BLaER1 treated with 17β-estradiol and CSF1 and Interleukin-3, amounts not matched to agents 10 nM and 100 nM (cell line): ENCODE measurements at regions not wholly inside any gene's neighbourhood (a gene's known extent, or its start where the extent isn't known, plus 50 kb on each side); places are given as distances from the start of the nearest gene placed in this dataset.

Experiments used
- H3K27ac ChIP-seq, 11 experiments: shearing (Covaris generic); formaldehyde crosslinking; 2 replicates each; pipeline ENCODE4 v1.8.1; 2022
- H3K27me3 ChIP-seq, 11 experiments: shearing (Covaris generic); formaldehyde crosslinking; 2 replicates each; pipeline ENCODE4 v1.8.1; 2022
- H3K36me3 ChIP-seq, 11 experiments: shearing (Covaris generic); formaldehyde crosslinking; 2 replicates each; pipeline ENCODE4 v1.8.1; 2022
- H3K4me1 ChIP-seq, 10 experiments: shearing (Covaris generic); formaldehyde crosslinking; 2 replicates each; pipeline ENCODE4 v1.8.1; 2022
- H3K4me2 ChIP-seq, 11 experiments: shearing (Covaris generic); formaldehyde crosslinking; 2 replicates each; pipeline ENCODE4 v1.8.1; 2022
- H3K4me3 ChIP-seq, 10 experiments: shearing (Covaris generic); formaldehyde crosslinking; 2 replicates each; pipeline ENCODE4 v1.8.1; 2022
- H3K9ac ChIP-seq, 11 experiments: shearing (Covaris generic); formaldehyde crosslinking; 2 replicates each; pipeline ENCODE4 v1.8.1; 2022
- H3K9me3 ChIP-seq, 11 experiments: shearing (Covaris generic); formaldehyde crosslinking; replicated peaks in 1 of 11; 2 replicates each; pipeline ENCODE4 v1.8.1; 2022
- H4K20me1 ChIP-seq, 11 experiments: shearing (Covaris generic); formaldehyde crosslinking; 2 replicates each; pipeline ENCODE4 v1.8.1; 2022
- Cebpa-rat ChIP-seq, 11 experiments: shearing (Covaris generic); IDR thresholded peaks; 2 replicates each; pipeline ENCODE4 v1.8.1; 2022

DNA sequence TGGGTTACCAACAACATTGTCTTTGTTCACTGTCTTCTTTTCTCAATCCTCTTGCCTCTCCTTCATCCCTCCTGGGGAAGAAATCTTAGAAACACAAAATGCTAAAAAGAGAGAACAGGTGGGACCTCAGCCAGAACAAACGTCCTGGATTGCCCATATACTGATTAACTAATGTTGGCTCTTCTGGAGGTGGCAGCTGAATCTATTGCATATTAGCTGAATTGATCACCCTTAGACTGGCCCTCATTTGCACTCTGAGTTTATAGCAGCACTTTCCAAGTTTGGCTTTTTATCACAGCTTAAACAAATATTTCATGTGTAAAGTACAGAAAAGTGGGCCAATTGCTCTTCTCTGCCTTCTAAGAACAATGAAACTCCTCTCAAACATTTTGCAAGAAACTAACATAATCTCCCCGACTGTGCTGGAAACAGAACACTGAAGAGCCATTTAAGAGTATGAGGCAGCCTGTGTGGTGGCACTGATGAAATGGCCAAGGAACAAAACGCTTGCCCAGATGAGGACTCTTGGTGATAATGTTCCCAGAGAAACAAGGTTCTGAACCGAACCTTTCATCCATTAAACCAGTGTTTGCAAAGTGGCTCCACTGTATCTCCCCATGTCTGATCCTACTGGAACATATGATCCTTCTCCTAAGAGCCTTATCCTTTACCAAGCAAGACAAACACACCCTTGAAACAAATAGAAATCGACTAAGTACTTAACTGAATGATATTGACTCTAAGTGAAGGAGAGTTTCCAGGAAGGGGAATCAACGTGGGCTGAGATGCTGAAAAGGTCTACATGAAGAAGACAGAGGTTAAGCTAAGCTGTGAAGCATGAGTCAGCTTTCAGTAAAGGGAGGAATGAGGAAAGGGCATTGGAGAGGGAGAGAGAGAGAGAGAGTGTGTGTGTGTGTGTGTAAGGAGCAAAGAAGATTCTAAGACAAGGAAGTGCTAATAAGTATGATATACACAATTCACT is 83.2 kb upstream of the LIFR start:
- Histone ChIP-seq H3K4me2 (no peak overlapping the region), H3K27ac (no peak overlapping the region), H3K27me3 (no peaks in the 10 kb centered on the region), H3K4me1 (peaks cover 0 to 8% (median 0%) of the 10 kb centered on the region in 10 experiments; a peak in 1 of 20 replicates), H3K36me3 (no peaks in the 10 kb centered on the region), H4K20me1 (no peaks in the 10 kb centered on the region), H3K4me3 (no peak overlapping the region), H3K9ac (no peak overlapping the region), H3K9me3 (peaks cover 7 to 14% (median 10%) of the 10 kb centered on the region in 11 experiments; a peak in 16 of 22 replicates)
- TF ChIP-seq Cebpa-rat (IDR thresholded peaks at IDR 0.05), result no peak

GRCh38 chr5:38641003-38641402 is 84.6 kb upstream of the LIFR start:
- Histone ChIP-seq H3K4me1 (peaks cover 0 to 8% (median 0%) of the 10 kb centered on the region in 10 experiments; a peak in 1 of 20 replicates), H3K27ac (no peak overlapping the region)

DNA sequence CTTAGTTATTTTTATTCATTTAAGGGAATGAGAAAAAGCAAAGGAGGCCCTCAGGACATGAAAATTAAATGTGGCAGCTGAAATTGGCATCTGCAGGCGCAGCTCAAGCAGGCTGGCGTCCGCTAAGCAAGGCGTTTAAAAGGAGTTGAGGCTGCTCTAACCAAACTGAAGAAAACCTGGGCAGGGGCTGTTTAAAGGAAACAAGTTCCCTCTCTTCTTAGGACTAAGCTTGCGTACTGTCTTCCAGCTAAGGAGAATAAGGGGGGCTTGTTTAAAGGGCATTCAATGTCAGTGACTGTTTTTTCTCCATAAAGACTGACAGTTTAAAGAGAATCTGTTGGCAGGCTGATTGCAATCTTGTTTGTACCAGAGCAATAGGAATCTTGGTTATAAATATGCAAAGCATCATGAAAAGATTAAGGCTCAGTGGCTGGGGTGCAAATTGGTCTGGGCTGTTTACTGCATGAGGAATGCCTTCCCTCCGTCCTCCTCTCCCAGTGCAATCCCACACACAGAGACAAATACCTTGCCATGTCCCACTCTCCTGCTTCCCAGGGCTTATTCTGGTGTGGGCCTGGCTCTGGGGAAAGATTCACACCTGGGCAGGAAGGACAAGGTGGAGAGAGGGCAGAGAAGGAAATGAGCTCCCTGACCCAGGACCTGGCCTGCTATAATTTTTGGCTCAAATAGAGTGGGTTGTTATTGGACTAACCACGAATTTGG is 85.9 kb upstream of the LIFR start:
- peaks cover 8 to 35% (median 23%) of the 10 kb centered on the region in 11 experiments; a peak in 16 of 22 replicates for H3K9me3 ChIP-seq
- H3K4me1 ChIP-seq, result peaks cover 0 to 8% (median 0%) of the 10 kb centered on the region in 10 experiments; a peak in 1 of 20 replicates
- H3K27ac ChIP-seq, result no peak overlapping the region
- H4K20me1 ChIP-seq, result no peaks in the 10 kb centered on the region
- H3K4me2 ChIP-seq, result no peak overlapping the region
- H3K27me3 ChIP-seq, result no peaks in the 10 kb centered on the region
- H3K4me3 ChIP-seq, result no peak overlapping the region
- TF ChIP-seq Cebpa-rat (IDR thresholded peaks at IDR 0.05), result no peak
- H3K36me3 ChIP-seq, result no peaks in the 10 kb centered on the region
- no peak overlapping the region for H3K9ac ChIP-seq

More at GRCh38 chr5:38641003-38641402, 84.6 kb upstream of the LIFR start:
- Histone ChIP-seq H4K20me1 (no peaks in the 10 kb centered on the region), H3K36me3 (no peaks in the 10 kb centered on the region), H3K27me3 (no peaks in the 10 kb centered on the region), H3K4me3 (no peak overlapping the region), H3K9me3 (peaks cover 8 to 27% (median 22%) of the 10 kb centered on the region in 11 experiments; a peak in 16 of 22 replicates), H3K4me2 (no peak overlapping the region; a peak in 1 of 22 replicates), H3K9ac (no peak overlapping the region)
- no peak for TF ChIP-seq Cebpa-rat (IDR thresholded peaks at IDR 0.05)

GRCh38 chr5:38643616-38644015 is 87.2 kb upstream of the LIFR start:
- Histone ChIP-seq H3K9ac (no peak overlapping the region), H3K36me3 (no peaks in the 10 kb centered on the region), H3K4me3 (no peak overlapping the region), H3K27ac (no peak overlapping the region), H3K4me2 (no peak overlapping the region), H4K20me1 (no peaks in the 10 kb centered on the region), H3K27me3 (no peaks in the 10 kb centered on the region), H3K9me3 (peaks cover 8 to 35% (median 23%) of the 10 kb centered on the region in 11 experiments; a peak in 16 of 22 replicates), H3K4me1 (peaks cover 0 to 8% (median 0%) of the 10 kb centered on the region in 10 experiments; a peak in 1 of 20 replicates)
- no peak for TF ChIP-seq Cebpa-rat (IDR thresholded peaks at IDR 0.05)

DNA sequence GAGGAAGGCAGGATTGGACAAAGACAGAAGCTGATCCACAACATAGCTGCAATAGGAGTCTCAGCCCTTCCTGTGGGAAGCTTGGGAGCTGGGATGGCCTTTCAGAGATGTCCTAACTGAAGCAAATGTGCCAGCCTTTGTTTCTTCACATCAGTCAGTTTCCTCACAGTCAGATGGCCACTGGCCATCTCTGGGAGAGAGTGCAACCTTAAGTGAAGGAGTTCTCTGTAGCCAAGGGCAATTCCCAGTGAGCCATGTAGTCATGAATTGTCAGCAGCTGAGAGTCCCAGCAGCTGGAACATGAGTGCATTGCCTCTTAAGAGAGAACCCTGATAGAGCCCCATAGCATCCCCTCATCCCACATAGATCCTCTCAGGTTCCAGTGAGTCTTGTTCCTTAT is 89.1 kb upstream of the LIFR start:
- Histone ChIP-seq H3K9me3 (peaks cover 8 to 35% (median 23%) of the 10 kb centered on the region in 11 experiments; a peak in 16 of 22 replicates), H3K4me3 (no peak overlapping the region), H3K27ac (no peak overlapping the region), H4K20me1 (no peaks in the 10 kb centered on the region), H3K36me3 (no peaks in the 10 kb centered on the region), H3K9ac (no peak overlapping the region), H3K27me3 (no peaks in the 10 kb centered on the region), H3K4me2 (no peak overlapping the region), H3K4me1 (peaks cover 0 to 7% (median under 1%) of the 10 kb centered on the region in 10 experiments; a peak in 8 of 20 replicates)
- TF ChIP-seq Cebpa-rat (IDR thresholded peaks at IDR 0.05), result no peak

- Histone ChIP-seq H3K9me3 (peaks cover 8 to 30% (median 19%) of the 10 kb centered on the region in 11 experiments; a peak in 16 of 22 replicates), H3K4me1 (peaks cover 0 to 22% (median 8%) of the 10 kb centered on the region in 10 experiments; a peak in 10 of 20 replicates), H3K27ac (no peak overlapping the region), H4K20me1 (no peaks in the 10 kb centered on the region), H3K4me3 (no peak overlapping the region), H3K27me3 (no peaks in the 10 kb centered on the region), H3K9ac (no peak overlapping the region), H3K4me2 (no peak overlapping the region), H3K36me3 (no peaks in the 10 kb centered on the region)
- no peak for TF ChIP-seq Cebpa-rat (IDR thresholded peaks at IDR 0.05)
These were observed 92.4 kb upstream of the LIFR start for GRCh38 chr5:38648703-38649291.

- peaks cover 0 to 22% (median 8%) of the 10 kb centered on the region in 10 experiments; a peak in 10 of 20 replicates for H3K4me1 ChIP-seq
- H4K20me1 ChIP-seq, result no peaks in the 10 kb centered on the region
- H3K4me3 ChIP-seq, result no peak overlapping the region; a peak in 1 of 20 replicates
- H3K36me3 ChIP-seq, result no peaks in the 10 kb centered on the region
- peak overlapping the region in 2 of 11 experiments; percentile 40 to 43; a peak in 2 of 22 replicates for H3K9ac ChIP-seq
- H3K9me3 ChIP-seq, result peaks cover 0 to 12% (median 2%) of the 10 kb centered on the region in 11 experiments; a peak in 9 of 22 replicates
- no peaks in the 10 kb centered on the region for H3K27me3 ChIP-seq
- H3K27ac ChIP-seq, result peak overlapping the region in 3 of 11 experiments; percentile 47 to 70 (median 62); a peak in 5 of 22 replicates
- H3K4me2 ChIP-seq, result peak overlapping the region in 7 of 11 experiments; percentile 16 to 77 (median 63); a peak in 11 of 22 replicates
- no peak for TF ChIP-seq Cebpa-rat (IDR thresholded peaks at IDR 0.05)
These were observed 94.1 kb upstream of the LIFR start for GRCh38 chr5:38650540-38650939.

- H3K9ac ChIP-seq, result peak overlapping the region in 2 of 11 experiments; percentile 40 to 43; a peak in 2 of 22 replicates
- H3K4me1 ChIP-seq, result peaks cover 0 to 22% (median 8%) of the 10 kb centered on the region in 10 experiments; a peak in 10 of 20 replicates
- no peaks in the 10 kb centered on the region for H4K20me1 ChIP-seq
- no peak overlapping the region; a peak in 1 of 20 replicates for H3K4me3 ChIP-seq
- no peak for TF ChIP-seq Cebpa-rat (IDR thresholded peaks at IDR 0.05)
- no peaks in the 10 kb centered on the region for H3K27me3 ChIP-seq
- no peaks in the 10 kb centered on the region for H3K36me3 ChIP-seq
- peak overlapping the region in 7 of 11 experiments; percentile 16 to 77 (median 63); a peak in 11 of 22 replicates for H3K4me2 ChIP-seq
- peaks cover 0 to 8% (median 0%) of the 10 kb centered on the region in 11 experiments; a peak in 7 of 22 replicates for H3K9me3 ChIP-seq
- peak overlapping the region in 3 of 11 experiments; percentile 47 to 70 (median 62); a peak in 6 of 22 replicates for H3K27ac ChIP-seq
These were observed 94.5 kb upstream of the LIFR start for GRCh38 chr5:38650946-38651345.
